KMS-11 (cell line): ENCODE measurements at regions not wholly inside any gene's neighbourhood (a gene's known extent, or its start where the extent isn't known, plus 50 kb on each side); places are given as distances from the start of the nearest gene placed in this dataset.
"Not testable (repeated sequence)": the region's sequence is repeated elsewhere in the genome, so short reads cannot be mapped to it uniquely, and the experiment has no call there.

ENCODE experiments used
- H2AFZ ChIP-seq: fragments of 200-600 bp; sonication (generic); 2 replicates; pipeline ENCODE4 v1.6.1; 2016; ENCODE audit warnings: antibody characterized with exemption, mixed run types, low read depth
- H3K27ac ChIP-seq: fragments of 200-600 bp; sonication (generic); 2 replicates; pipeline ENCODE4 v1.6.1; 2016; ENCODE audit warnings: mild to moderate bottlenecking, mixed run types
- H3K27me3 ChIP-seq: fragments of 200-600 bp; sonication (generic); 2 replicates; pipeline ENCODE4 v1.6.1; 2017; ENCODE audit warnings: mild to moderate bottlenecking, low read depth, mixed run types, moderate library complexity; ENCODE audit not compliant: insufficient read depth
- H3K36me3 ChIP-seq: fragments of 200-600 bp; sonication (generic); 2 replicates; pipeline ENCODE4 v1.6.1; 2017; ENCODE audit warnings: mild to moderate bottlenecking, mixed run types; ENCODE audit not compliant: insufficient read depth
- H3K4me1 ChIP-seq: fragments of 200-600 bp; sonication (generic); 2 replicates; pipeline ENCODE4 v1.6.1; 2016; ENCODE audit warnings: mild to moderate bottlenecking, low read depth, mixed run types; ENCODE audit not compliant: poor library complexity, severe bottlenecking
- H3K4me2 ChIP-seq: fragments of 200-600 bp; sonication (generic); 2 replicates; pipeline ENCODE4 v1.7.0; 2016; ENCODE audit warnings: mild to moderate bottlenecking, mixed run types
- H3K4me3 ChIP-seq: fragments of 200-600 bp; sonication (generic); IDR thresholded peaks from 2 replicates; pipeline ENCODE4 v1.6.1; 2017; ENCODE audit warnings: low read depth, low read length, mixed read lengths; ENCODE audit not compliant: insufficient read depth
- H3K79me2 ChIP-seq: fragments of 200-600 bp; sonication (generic); 2 replicates; pipeline ENCODE4 v1.6.1; 2016; ENCODE audit warnings: low read depth, mixed run types; ENCODE audit not compliant: insufficient read depth
- H3K9ac ChIP-seq: fragments of 200-600 bp; sonication (generic); 2 replicates; pipeline ENCODE4 v1.6.1; 2016; ENCODE audit warnings: mild to moderate bottlenecking, mixed run types
- H4K20me1 ChIP-seq: fragments of 200-600 bp; sonication (generic); 2 replicates; pipeline ENCODE4 v1.6.1; 2016; ENCODE audit warnings: mild to moderate bottlenecking, mixed run types; ENCODE audit not compliant: insufficient read depth
- CTCF ChIP-seq: fragments of 200-600 bp; sonication (generic); conservative IDR thresholded peaks from 2 replicates; pipeline ENCODE4 v1.6.1; 2017; ENCODE audit warnings: low read depth, mild to moderate bottlenecking, antibody characterized with exemption, low read length, moderate library complexity, mixed read lengths

- no peaks in the 10 kb centered on the region for H4K20me1 ChIP-seq
- no peak overlapping the region for H2AFZ ChIP-seq
- no peaks in the 10 kb centered on the region for H3K27me3 ChIP-seq
- H3K4me2 ChIP-seq: no peak overlapping the region
- H3K9ac ChIP-seq: no peak overlapping the region
- H3K36me3 ChIP-seq: no peaks in the 10 kb centered on the region
- H3K27ac ChIP-seq: no peak overlapping the region
- H3K4me3 ChIP-seq: no peak overlapping the region
- no peaks in the 10 kb centered on the region for H3K4me1 ChIP-seq
- TF ChIP-seq CTCF: no peak
- H3K79me2 ChIP-seq: no peaks in the 10 kb centered on the region
Measured at GRCh38 chr1:38584448-38585355, 274.9 kb downstream of the RRAGC start.

GRCh38 chr1:38583287-38583686, 276.3 kb downstream of the RRAGC start:
- H3K4me2 ChIP-seq, H3K9ac ChIP-seq, H3K27ac ChIP-seq, H2AFZ ChIP-seq, H4K20me1 ChIP-seq, H3K4me1 ChIP-seq, H3K79me2 ChIP-seq, H3K4me3 ChIP-seq, H3K36me3 ChIP-seq, H3K27me3 ChIP-seq: not testable (repeated sequence)

GRCh38 chr1:38581396-38581795, 278.2 kb downstream of the RRAGC start:
- TF ChIP-seq CTCF: no peak
- H3K9ac ChIP-seq: no peak overlapping the region
- H3K79me2 ChIP-seq: no peaks in the 10 kb centered on the region
- H3K27ac ChIP-seq: no peak overlapping the region
- no peak overlapping the region for H3K4me3 ChIP-seq
- no peaks in the 10 kb centered on the region for H3K4me1 ChIP-seq
- no peaks in the 10 kb centered on the region for H4K20me1 ChIP-seq
- H2AFZ ChIP-seq: no peak overlapping the region
- H3K36me3 ChIP-seq: no peaks in the 10 kb centered on the region
- H3K4me2 ChIP-seq: no peak overlapping the region
- no peaks in the 10 kb centered on the region for H3K27me3 ChIP-seq

GRCh38 chr1:38580594-38580993, 279.0 kb downstream of the RRAGC start:
- Histone ChIP-seq H3K4me2 (no peak overlapping the region), H2AFZ (no peak overlapping the region), H3K27me3 (no peaks in the 10 kb centered on the region), H3K4me3 (no peak overlapping the region), H3K9ac (no peak overlapping the region), H3K27ac (no peak overlapping the region), H4K20me1 (no peaks in the 10 kb centered on the region), H3K79me2 (no peaks in the 10 kb centered on the region), H3K36me3 (no peaks in the 10 kb centered on the region), H3K4me1 (no peaks in the 10 kb centered on the region)
- no peak for TF ChIP-seq CTCF

GRCh38 chr1:38579056-38579455, 280.5 kb downstream of the RRAGC start:
- Histone ChIP-seq H3K27me3 (no peaks in the 10 kb centered on the region), H3K79me2 (no peaks in the 10 kb centered on the region), H3K9ac (no peak overlapping the region), H3K4me3 (no peak overlapping the region), H2AFZ (no peak overlapping the region), H3K4me1 (no peaks in the 10 kb centered on the region), H4K20me1 (no peaks in the 10 kb centered on the region), H3K4me2 (no peak overlapping the region), H3K36me3 (no peaks in the 10 kb centered on the region), H3K27ac (no peak overlapping the region)
- no peak for TF ChIP-seq CTCF
